ENCODE measurements at regions not wholly inside any gene's neighbourhood (a gene's known extent, or its start where the extent isn't known, plus 50 kb on each side); places are given as distances from the start of the nearest gene placed in this dataset.
"Not testable (repeated sequence)": the region's sequence is repeated elsewhere in the genome, so short reads cannot be mapped to it uniquely, and the experiment has no call there.

DNA sequence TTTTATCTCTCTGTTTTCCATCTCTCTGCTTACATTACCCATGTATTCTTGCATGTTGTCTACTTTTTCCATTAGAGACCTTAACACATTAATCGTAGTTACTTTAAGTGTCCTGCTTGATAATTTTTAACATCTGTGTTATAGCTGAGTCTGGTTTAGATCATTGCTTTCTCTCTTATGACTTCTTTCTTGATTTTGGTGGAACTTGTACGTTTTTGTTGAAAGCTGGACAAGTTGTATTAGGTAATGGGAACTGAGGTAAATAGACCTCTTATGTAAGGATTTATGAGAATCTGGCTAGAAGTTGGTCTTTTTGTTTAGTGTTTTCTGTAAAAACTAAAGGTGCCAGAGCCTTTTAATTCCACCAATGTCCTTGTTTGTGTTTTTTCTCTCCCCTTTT, 100.8 kb upstream of the LYZL2 start:
- DNase-seq, result no peak

DNA sequence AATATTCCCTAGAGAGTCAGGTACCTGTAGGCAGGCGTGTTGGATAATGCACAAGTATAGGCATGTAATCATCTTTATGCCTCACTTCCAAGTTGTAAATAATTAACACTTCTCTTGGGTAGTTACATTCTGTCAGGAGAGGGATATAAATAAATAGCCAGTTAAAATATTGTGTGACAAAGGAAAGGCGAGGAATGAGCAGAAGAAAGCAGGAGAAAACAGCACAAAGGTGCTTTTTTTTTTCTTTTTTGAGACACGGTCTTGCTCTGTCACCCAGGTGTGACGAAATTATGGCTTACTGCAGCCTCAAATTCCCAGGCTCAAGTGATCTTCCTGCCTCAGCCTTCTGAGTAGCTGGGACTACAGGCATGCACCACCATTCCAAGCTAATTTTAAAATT, 99.2 kb upstream of the LYZL2 start:
- DNase-seq, result no peak

GRCh38 chr10:30728127-30728526, 98.6 kb upstream of the LYZL2 start:
- DNase-seq, result no peak

DNA sequence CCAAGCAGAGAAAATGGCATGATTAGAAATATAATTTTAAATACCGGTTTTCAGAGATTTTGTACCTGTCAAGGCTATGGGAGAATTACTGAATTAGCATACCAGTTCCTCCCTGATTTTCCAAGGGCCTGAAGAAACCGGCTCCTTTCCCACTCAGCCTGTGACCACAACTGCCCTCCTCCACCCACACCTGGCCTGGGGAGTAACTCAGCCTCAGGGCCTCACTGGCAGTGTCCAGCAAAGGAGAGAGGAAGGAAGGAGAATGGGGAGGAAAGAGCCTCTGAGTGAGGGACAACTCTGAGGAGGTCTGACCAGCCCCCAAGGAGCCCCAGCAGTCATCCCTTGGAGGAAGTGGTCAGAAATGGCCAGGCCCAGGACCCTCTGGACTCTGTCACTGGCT, 98.0 kb upstream of the LYZL2 start:
- DNase-seq, result no peak

GRCh38 chr10:30726783-30727414, 97.3 kb upstream of the LYZL2 start:
- peak; percentile 53 to 79 (median 72) for DNase-seq

- no peak for DNase-seq
These were observed 96.1 kb upstream of the LYZL2 start for GRCh38 chr10:30725661-30726060.

- no peak for DNase-seq
These were observed 94.7 kb upstream of the LYZL2 start for GRCh38 chr10:30724296-30724695.

DNA sequence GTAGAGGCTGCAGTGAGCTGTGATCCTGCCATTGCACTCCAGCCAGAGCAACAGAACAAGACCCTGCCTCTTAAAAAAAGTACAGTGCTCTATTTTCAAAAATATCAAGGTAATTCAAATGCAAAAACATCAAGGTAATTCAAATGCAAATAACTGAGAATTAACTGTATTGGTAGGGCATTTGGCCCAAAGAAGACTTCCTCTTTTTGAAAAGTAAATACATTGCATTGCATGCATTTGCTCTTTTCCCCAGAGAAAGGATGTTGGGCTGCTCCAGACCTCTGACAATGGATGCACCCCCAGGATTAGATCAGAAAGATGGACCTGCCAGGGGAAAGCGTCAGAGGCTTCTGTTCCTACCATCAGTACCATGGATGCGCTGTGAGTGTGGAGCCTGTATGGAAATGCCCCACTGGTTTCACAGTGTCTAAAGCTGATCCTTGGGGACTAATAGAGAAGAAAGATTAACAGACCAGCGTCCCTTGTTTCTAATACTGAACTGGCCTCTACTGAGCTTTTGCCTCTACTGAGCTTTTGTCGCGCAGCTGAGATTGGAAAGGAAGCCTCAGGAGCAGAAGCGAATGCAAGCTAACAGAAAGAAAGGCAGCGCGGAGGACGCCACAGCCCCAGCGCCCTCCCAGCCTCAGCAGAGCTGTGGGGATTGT, 93.5 kb upstream of the LYZL2 start:
- no peak for DNase-seq

GRCh38 chr10:30719832-30720231, 90.3 kb upstream of the LYZL2 start:
- DNase-seq, result no peak

GRCh38 chr10:30709700-30710358, 80.3 kb upstream of the LYZL2 start:
- DNase-seq, result no peak

DNA sequence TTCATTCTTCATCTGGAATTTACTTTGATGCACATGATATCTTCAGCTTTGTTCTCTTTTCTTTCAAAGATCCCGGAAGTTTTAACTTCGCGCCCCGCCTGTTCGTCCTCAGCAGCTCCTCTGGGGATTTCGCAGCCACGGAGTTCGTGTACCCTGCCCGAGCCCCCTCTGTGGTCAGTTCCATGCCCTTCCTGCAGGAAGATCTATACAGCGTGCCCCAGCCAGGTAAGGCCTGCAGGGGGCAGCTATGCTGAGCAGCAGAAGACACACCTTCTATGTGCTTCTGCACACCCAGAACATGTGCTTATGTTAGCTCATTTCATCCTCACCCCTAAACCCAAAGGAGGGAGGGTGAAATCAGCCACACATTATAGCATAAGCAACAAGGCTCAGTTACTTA, 79.7 kb upstream of the LYZL2 start:
- no peak for DNase-seq

DNA sequence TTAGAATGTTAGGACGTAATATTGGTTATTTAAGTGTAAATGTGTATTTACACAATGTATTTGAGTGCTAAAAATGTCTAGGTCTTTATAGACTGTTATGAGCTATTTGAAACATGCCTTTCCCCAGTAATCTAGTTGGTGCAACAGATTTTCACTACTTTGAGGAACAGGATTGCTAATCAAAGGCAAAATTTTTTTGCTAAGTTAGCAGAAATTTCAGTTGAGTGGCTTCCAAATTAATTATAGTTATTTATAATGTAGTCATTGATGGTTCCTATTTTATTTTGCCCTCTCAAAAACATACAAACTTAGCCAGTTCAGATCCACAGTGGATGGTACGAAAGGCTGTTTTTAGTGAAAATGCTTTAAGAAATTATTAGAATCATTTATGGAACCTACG, 78.7 kb upstream of the LYZL2 start:
- DNase-seq, result no peak

GRCh38 chr10:30706189-30706588, 76.6 kb upstream of the LYZL2 start:
- not testable (repeated sequence) for DNase-seq

GRCh38 chr10:30705625-30706149, 76.1 kb upstream of the LYZL2 start:
- peak in 1 of 5 donors; percentile 54 for DNase-seq

GRCh38 chr10:30705101-30705624, 75.6 kb upstream of the LYZL2 start:
- peak in 1 of 5 donors; percentile 82 for DNase-seq

GRCh38 chr10:30704601-30705100, 75.1 kb upstream of the LYZL2 start:
- peak in 1 of 5 donors; percentile 76 for DNase-seq

DNA sequence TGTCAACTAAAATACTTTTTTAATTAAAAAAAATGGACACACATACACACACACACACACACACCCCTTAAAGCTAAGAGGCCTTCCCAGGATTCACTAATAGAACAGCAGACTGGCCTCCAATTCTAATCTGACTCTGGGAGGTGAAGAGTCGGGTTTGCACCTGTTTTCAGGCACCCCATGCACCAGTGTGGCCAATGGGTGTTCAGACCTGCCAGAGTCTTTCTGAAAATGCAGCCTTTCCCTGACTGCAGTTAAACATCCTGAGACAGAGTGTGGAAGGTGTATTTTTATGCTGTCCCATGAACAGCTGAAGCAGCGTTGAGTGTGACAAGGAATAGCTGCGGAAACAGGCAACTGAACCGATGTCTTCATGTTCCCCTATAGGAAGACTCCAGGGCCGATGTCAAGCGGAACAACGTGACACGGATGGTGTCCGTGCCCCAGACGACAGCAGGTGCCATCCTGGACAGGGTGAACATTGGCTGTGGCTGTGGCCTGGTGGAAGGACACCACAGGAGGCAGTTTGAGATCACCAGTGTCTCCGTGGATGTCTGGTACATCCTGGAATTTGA, 74.6 kb upstream of the LYZL2 start:
- peak in 1 of 5 donors; percentile 46 for DNase-seq

GRCh38 chr10:30703446-30703845, 73.9 kb upstream of the LYZL2 start:
- not testable (repeated sequence) for DNase-seq

GRCh38 chr10:30702860-30703259, 73.3 kb upstream of the LYZL2 start:
- DNase-seq, result no peak

GRCh38 chr10:30701451-30702173, 72.1 kb upstream of the LYZL2 start:
- DNase-seq, result peak in 4 of 5 donors; percentile 34 to 96 (median 46)

GRCh38 chr10:30697806-30698205, 68.3 kb upstream of the LYZL2 start:
- DNase-seq, result no peak

DNA sequence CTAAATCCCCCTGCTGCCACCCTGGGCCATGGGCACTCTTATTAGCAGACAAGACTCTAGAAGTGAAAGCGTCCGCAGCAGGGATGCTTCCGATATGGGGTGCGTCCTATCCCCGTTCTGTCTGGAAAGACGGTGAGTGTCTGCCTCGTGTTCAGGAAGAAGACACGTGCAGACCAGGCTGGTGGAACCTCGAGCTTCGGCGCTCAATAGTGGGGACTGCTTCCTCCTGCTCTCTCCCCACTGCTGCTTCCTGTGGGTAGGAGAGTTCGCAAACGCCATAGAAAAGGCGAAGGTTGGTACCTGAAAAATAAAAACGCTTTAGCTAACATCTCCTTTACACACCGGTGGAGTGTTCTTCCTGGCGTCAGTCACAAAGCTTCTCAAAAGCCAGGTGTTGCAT, 67.7 kb upstream of the LYZL2 start:
- not testable (repeated sequence) for DNase-seq
